ENCODE measurements at regions not wholly inside any gene's neighbourhood (a gene's known extent, or its start where the extent isn't known, plus 50 kb on each side); places are given as distances from the start of the nearest gene placed in this dataset.

DNA sequence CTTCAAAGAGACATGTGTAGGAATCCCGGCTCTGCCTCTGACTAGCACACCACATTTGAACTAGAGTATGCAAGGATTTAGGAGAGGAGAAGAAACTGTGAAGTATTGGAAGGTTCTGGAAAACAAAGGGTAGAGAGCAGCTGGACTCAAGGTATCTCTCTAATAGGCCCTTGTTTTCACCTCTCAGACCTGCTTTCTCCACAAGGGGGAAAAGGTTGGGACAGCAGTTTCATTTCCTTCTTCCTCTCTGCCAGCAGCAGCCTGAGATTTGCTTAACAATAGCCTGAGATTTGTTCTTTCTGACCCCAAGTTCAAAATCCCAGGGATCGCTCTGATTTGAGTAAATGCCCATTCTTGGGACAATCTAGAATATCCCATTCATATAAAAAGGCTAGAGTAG, 430.6 kb upstream of the MCTP2 start (continued):
- TF ChIP-seq NFIC (IDR thresholded peaks at IDR 0.05; ENCODE audit: borderline replicate concordance) (no peak), MEF2A (IDR thresholded peaks at IDR 0.05; ENCODE audit: borderline replicate concordance, low read depth) (no peak), POLR2AphosphoS5 (IDR thresholded peaks at IDR 0.05; ENCODE audit: low read depth, low read length) (no peak)
- TF ChIP-seq, protein P1, sequence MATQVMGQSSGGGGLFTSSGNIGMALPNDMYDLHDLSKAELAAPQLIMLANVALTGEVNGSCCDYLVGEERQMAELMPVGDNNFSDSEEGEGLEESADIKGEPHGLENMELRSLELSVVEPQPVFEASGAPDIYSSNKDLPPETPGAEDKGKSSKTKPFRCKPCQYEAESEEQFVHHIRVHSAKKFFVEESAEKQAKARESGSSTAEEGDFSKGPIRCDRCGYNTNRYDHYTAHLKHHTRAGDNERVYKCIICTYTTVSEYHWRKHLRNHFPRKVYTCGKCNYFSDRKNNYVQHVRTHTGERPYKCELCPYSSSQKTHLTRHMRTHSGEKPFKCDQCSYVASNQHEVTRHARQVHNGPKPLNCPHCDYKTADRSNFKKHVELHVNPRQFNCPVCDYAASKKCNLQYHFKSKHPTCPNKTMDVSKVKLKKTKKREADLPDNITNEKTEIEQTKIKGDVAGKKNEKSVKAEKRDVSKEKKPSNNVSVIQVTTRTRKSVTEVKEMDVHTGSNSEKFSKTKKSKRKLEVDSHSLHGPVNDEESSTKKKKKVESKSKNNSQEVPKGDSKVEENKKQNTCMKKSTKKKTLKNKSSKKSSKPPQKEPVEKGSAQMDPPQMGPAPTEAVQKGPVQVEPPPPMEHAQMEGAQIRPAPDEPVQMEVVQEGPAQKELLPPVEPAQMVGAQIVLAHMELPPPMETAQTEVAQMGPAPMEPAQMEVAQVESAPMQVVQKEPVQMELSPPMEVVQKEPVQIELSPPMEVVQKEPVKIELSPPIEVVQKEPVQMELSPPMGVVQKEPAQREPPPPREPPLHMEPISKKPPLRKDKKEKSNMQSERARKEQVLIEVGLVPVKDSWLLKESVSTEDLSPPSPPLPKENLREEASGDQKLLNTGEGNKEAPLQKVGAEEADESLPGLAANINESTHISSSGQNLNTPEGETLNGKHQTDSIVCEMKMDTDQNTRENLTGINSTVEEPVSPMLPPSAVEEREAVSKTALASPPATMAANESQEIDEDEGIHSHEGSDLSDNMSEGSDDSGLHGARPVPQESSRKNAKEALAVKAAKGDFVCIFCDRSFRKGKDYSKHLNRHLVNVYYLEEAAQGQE (IDR thresholded peaks at IDR 0.05; ENCODE audit: low read depth, low read length) = no peak

- 15% methylated on average over 2 of the region's 2 CpGs for WGBS (ENCODE audit: low lambda C conversion rate)
- no peak for DNase-seq
- Histone ChIP-seq H3F3A (replicated peaks; ENCODE audit: insufficient read depth) (no peaks in the 10 kb centered on the region), H3K27me3 (ENCODE audit: insufficient read depth) (no peaks in the 10 kb centered on the region), H3K9ac (no peak overlapping the region), H2AFZ (ENCODE audit: low read depth) (no peak overlapping the region), H3K4me2 (no peak overlapping the region), H3K27ac (ENCODE audit: low read depth in 2 of 2, low read length in 1 of 2) (no peak overlapping the region), H3K9me3 (no peaks in the 10 kb centered on the region), H3K36me3 (replicated peaks in 1 of 2; ENCODE audit: control insufficient read depth in 1 of 2, insufficient read depth in 2 of 2, low read length in 1 of 2) (no peaks in the 10 kb centered on the region), H4K20me1 (ENCODE audit: insufficient read depth) (no peaks in the 10 kb centered on the region), H3K4me3 (ENCODE audit: low read depth in 2 of 2, low read length in 1 of 2) (no peak overlapping the region), H3K9me2 (no peaks in the 10 kb centered on the region), H3K79me2 (ENCODE audit: insufficient read depth) (no peaks in the 10 kb centered on the region), H3K4me1 (ENCODE audit: control insufficient read depth in 1 of 2, insufficient read depth in 2 of 2, low read depth in 1 of 2, low read length in 1 of 2) (no peaks in the 10 kb centered on the region; a peak in 1 of 4 replicates)
- POLR2A ChIA-PET = no interaction called here
- CTCF ChIA-PET = no interaction called here
- TF ChIP-seq ZBTB33 (IDR thresholded peaks at IDR 0.05; ENCODE audit: borderline replicate concordance, low read depth) = no peak
Measured at GRCh38 chr15:93789441-93789840, 441.9 kb upstream of the MCTP2 start.

- 34% methylated on average over 4 of the region's 4 CpGs for WGBS (ENCODE audit: low lambda C conversion rate)
Measured at GRCh38 chr15:93780073-93780472, 451.3 kb upstream of the MCTP2 start.

More at GRCh38 chr15:93780073-93780472, 451.3 kb upstream of the MCTP2 start:
- Histone ChIP-seq H3K27me3 (ENCODE audit: insufficient read depth) (no peaks in the 10 kb centered on the region), H3K79me2 (ENCODE audit: insufficient read depth) (no peaks in the 10 kb centered on the region), H3K36me3 (replicated peaks in 1 of 2; ENCODE audit: control insufficient read depth in 1 of 2, insufficient read depth in 2 of 2, low read length in 1 of 2) (no peaks in the 10 kb centered on the region), H3K9me2 (no peaks in the 10 kb centered on the region), H3K9ac (no peak overlapping the region), H4K20me1 (ENCODE audit: insufficient read depth) (no peaks in the 10 kb centered on the region), H3F3A (replicated peaks; ENCODE audit: insufficient read depth) (no peaks in the 10 kb centered on the region), H3K4me1 (ENCODE audit: control insufficient read depth in 1 of 2, insufficient read depth in 2 of 2, low read depth in 1 of 2, low read length in 1 of 2) (no peaks in the 10 kb centered on the region), H3K4me3 (ENCODE audit: low read depth in 2 of 2, low read length in 1 of 2) (no peak overlapping the region), H3K27ac (ENCODE audit: low read depth in 2 of 2, low read length in 1 of 2) (no peak overlapping the region), H3K9me3 (no peaks in the 10 kb centered on the region), H2AFZ (ENCODE audit: low read depth) (no peak overlapping the region), H3K4me2 (no peak overlapping the region)
- ChIA-PET CTCF (no interaction called here), POLR2A (no interaction called here)
- DNase-seq = no peak
- no peak for TF ChIP-seq NRF1 (IDR thresholded peaks at IDR 0.05; ENCODE audit: low read depth, low read length)
- no peak for TF ChIP-seq RCOR1 (IDR thresholded peaks at IDR 0.05; ENCODE audit: low read length)
- no peak for TF ChIP-seq RAD21 (IDR thresholded peaks at IDR 0.05; ENCODE audit: low read length)
- no peak for TF ChIP-seq JUND (IDR thresholded peaks at IDR 0.05)
- no peak for TF ChIP-seq CHD2 (IDR thresholded peaks at IDR 0.05; ENCODE audit: low read length, partially characterized antibody)
- no peak for TF ChIP-seq POLR2AphosphoS5 (IDR thresholded peaks at IDR 0.05; ENCODE audit: low read depth, low read length)
- TF ChIP-seq RFX5 (IDR thresholded peaks at IDR 0.05; ENCODE audit: low read length) = no peak
- TF ChIP-seq EZH2phosphoT487 (IDR thresholded peaks at IDR 0.05; ENCODE audit: borderline replicate concordance, low read depth) = no peak
- no peak for TF ChIP-seq CTCF (IDR thresholded peaks at IDR 0.05)
- TF ChIP-seq ELF1 (IDR thresholded peaks at IDR 0.05) = no peak

Data from SK-N-SH (cell line).